Breast epithelium (tissue), 4 donors: ENCODE measurements at regions not wholly inside any gene's neighbourhood (a gene's known extent, or its start where the extent isn't known, plus 50 kb on each side); places are given as distances from the start of the nearest gene placed in this dataset.

ENCODE experiments used
- DNase-seq, 2 donors: peaks; one replicate each; pipeline ENCODE4 v3.0.0-alpha.2; 2019; ENCODE audit warnings: low spot score in 2 of 2
- H3K27ac ChIP-seq, 2 donors: fragments of 200-600 bp; sonication (generic) in 1 of 2; one replicate each; pipeline ENCODE4 v1.5.1; 2016 to 2019; ENCODE audit warnings: mild to moderate bottlenecking in 1 of 2
- H3K27me3 ChIP-seq, 2 donors: fragments of 200-600 bp; sonication (generic) in 1 of 2; one replicate each; pipeline versions ENCODE4 v1.5.1 to v1.6.0; 2017 to 2019; ENCODE audit warnings: control low read depth in 1 of 2, mild to moderate bottlenecking in 1 of 2
- H3K36me3 ChIP-seq: fragments of 200-600 bp; one replicate; pipeline ENCODE4 v1.5.1; 2019
- H3K4me1 ChIP-seq, 2 donors: fragments of 200-600 bp; sonication (generic); one replicate each; pipeline ENCODE4 v1.5.1; 2016 to 2019; ENCODE audit warnings: control low read depth in 1 of 2
- H3K4me3 ChIP-seq, 3 donors: fragments of 200-600 bp; sonication (generic); 1 replicate in 2 of 3; 2 replicates in 1 of 3; pipeline ENCODE4 v1.5.1; 2016 to 2019; ENCODE audit warnings: mild to moderate bottlenecking in 3 of 3, moderate library complexity in 2 of 3
- H3K9me3 ChIP-seq, 2 donors: fragments of 200-600 bp; sonication (generic) in 1 of 2; one replicate each; pipeline ENCODE4 v1.5.1; 2016 to 2019; ENCODE audit warnings: control low read depth in 1 of 2
- POLR2A ChIP-seq: fragments of 450-650 bp; IDR thresholded peaks from one replicate; pipeline ENCODE4 v1.6.1; 2016; ENCODE audit warnings: antibody characterized with exemption, mild to moderate bottlenecking, moderate library complexity
- POLR2AphosphoS5 ChIP-seq, 3 donors: sonication (generic); formaldehyde crosslinking; IDR thresholded peaks; one replicate each; pipeline ENCODE4 v1.6.1; 2017; ENCODE audit warnings: antibody characterized with exemption in 3 of 3
- intact Hi-C: fragments of 100-400 bp; cut with DNase I; formaldehyde crosslinking; loops from one replicate; pipeline ENCODE4 v1.15.1; 2023; ENCODE audit warnings: low total_unique reads
- TF ChIP-seq, protein P1 (sequence below), 3 donors: fragments of 450-650 bp; IDR thresholded peaks; one replicate each; pipeline ENCODE4 v1.5.1; 2016 to 2017; ENCODE audit warnings: antibody characterized with exemption in 3 of 3, mild to moderate bottlenecking in 3 of 3, moderate library complexity in 3 of 3

- Histone ChIP-seq H3K4me1 (no peaks in the 10 kb centered on the region), H3K27me3 (no peaks in the 10 kb centered on the region), H3K9me3 (no peaks in the 10 kb centered on the region), H3K4me3 (no peak overlapping the region), H3K36me3 (no peaks in the 10 kb centered on the region), H3K27ac (no peak overlapping the region)
- intact Hi-C loops: loop anchor here (5.0 kb wide), 1 partner anchor 1185 kb away; no protein-coding TSS in a partner anchor
- TF ChIP-seq, protein P1, sequence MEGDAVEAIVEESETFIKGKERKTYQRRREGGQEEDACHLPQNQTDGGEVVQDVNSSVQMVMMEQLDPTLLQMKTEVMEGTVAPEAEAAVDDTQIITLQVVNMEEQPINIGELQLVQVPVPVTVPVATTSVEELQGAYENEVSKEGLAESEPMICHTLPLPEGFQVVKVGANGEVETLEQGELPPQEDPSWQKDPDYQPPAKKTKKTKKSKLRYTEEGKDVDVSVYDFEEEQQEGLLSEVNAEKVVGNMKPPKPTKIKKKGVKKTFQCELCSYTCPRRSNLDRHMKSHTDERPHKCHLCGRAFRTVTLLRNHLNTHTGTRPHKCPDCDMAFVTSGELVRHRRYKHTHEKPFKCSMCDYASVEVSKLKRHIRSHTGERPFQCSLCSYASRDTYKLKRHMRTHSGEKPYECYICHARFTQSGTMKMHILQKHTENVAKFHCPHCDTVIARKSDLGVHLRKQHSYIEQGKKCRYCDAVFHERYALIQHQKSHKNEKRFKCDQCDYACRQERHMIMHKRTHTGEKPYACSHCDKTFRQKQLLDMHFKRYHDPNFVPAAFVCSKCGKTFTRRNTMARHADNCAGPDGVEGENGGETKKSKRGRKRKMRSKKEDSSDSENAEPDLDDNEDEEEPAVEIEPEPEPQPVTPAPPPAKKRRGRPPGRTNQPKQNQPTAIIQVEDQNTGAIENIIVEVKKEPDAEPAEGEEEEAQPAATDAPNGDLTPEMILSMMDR (IDR thresholded peaks at IDR 0.05): no peak
- TF ChIP-seq POLR2A (no peak), POLR2AphosphoS5 (IDR thresholded peaks at IDR 0.05) (no peak)
- no peak for DNase-seq
Observed at GRCh38 chr4:184941671-184942418, 76.4 kb upstream of the HELT start.

DNA sequence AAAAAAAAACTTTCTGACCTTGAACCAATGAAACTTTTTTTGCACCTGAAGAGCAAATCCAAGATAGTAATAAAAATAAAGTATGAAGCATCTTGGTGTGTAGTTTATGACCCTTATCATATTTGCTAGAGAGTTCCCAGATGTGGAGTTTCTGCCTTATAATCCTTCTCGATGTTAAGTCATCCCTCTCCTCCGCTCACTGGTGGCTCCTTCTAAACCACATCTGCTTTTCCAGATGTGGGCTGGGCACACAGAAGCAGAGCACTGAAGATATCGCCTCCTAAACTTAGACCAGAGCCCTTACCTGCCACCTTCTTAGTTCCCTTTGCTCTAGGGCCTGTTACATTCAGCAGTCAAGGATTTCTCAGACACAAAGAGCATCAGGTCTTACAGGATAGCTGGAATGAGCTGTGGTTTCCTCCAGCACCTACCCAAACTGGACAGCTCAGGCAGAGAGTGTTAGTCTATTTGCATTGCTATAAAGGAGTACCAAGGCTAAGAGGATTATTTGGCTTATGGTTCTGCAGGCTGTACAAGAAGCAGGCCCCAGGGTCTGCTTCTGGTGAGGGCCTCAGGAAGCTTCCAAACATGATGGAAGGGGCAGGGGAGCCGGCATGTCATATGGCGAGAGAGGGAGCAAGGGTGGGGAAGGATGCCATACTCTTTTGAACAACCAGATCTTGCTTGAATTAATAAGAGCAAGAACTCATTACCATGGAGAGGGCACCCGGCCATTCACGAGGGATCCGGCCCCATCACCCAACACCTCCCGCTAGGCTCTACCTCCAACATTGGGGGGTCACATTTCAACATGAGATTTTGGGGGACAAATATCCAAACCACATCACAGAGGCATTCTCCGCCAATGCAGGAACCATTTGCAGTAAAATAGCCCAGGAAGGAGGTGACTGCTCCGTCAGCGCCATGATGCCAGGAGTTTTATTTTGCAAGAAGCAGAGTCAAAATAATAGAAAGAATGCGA is 75.6 kb upstream of the HELT start:
- TF ChIP-seq POLR2AphosphoS5 (IDR thresholded peaks at IDR 0.05) (no peak), POLR2A (no peak)
- TF ChIP-seq, protein P1 (IDR thresholded peaks at IDR 0.05): no peak
- Histone ChIP-seq H3K36me3 (no peaks in the 10 kb centered on the region), H3K27me3 (no peaks in the 10 kb centered on the region), H3K4me1 (no peaks in the 10 kb centered on the region), H3K9me3 (no peaks in the 10 kb centered on the region), H3K4me3 (no peak overlapping the region), H3K27ac (no peak overlapping the region)
- no peak for DNase-seq
- intact Hi-C loops: loop anchor here (5.0 kb wide), 1 partner anchor 1185 kb away; no protein-coding TSS in a partner anchor

DNA sequence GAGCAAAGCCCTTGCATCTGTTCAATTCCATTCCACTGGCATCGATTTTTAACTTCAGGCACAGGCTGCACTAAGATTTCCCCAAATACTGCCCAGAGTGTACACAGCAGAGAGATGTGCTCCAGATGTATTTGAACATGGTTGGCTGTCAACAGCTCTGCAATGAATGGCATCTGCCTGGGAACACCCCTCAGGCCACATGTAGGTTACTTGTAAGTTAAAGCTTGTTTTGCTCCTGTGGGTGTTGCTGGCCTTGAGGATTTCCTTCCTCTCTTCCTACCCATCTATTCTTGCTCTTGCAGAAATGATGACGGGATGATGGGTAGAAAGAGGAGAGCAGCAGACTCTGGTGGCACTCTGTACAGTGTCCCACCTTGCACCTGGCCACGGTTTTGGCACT is 69.3 kb upstream of the HELT start:
- intact Hi-C loops: no loop called here
- H3K4me3 ChIP-seq: no peak overlapping the region
- DNase-seq: no peak
- H3K36me3 ChIP-seq: no peaks in the 10 kb centered on the region
- no peaks in the 10 kb centered on the region for H3K27me3 ChIP-seq
- no peak overlapping the region for H3K27ac ChIP-seq
- no peaks in the 10 kb centered on the region for H3K9me3 ChIP-seq
- TF ChIP-seq, protein P1 (IDR thresholded peaks at IDR 0.05): no peak
- no peak for TF ChIP-seq POLR2A
- TF ChIP-seq POLR2AphosphoS5 (IDR thresholded peaks at IDR 0.05): no peak
- no peaks in the 10 kb centered on the region for H3K4me1 ChIP-seq

DNA sequence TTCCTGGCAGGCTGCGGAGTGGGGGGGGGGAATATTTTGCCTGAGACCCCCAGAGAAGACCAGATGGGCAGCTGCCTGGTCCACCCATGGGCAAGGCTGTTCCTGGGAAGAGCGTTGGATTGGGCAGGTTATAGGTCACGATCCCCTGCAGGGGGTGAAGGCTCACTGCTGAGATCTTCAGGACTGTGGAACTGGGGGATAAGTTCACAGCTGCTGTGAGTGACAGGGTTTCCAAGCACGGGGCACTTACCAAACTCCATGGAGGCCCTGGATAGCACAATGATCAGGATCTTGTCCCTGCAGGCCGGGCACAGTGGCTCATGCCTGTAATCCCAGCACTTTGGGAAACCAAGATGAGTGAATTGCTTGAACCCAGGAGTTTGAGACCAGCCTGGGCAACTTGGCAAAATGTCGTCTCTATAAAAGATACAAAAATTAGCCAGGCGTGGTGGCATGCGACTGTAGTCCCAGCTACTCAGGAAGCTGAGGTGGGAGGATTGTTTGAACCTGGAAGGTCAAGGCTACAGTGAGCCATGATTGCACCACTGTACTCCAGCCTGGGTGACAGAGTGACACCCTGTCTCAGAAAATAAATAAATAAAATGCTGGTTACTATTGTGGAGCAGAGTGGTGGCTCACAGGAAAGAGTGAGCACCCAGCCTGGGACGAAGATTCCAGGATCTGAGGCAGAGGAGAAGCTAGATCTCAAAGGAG is 68.0 kb upstream of the HELT start:
- Histone ChIP-seq H3K9me3 (no peaks in the 10 kb centered on the region), H3K27me3 (no peaks in the 10 kb centered on the region), H3K4me1 (no peaks in the 10 kb centered on the region), H3K4me3 (no peak overlapping the region), H3K36me3 (no peaks in the 10 kb centered on the region), H3K27ac (no peak overlapping the region)
- TF ChIP-seq POLR2AphosphoS5 (IDR thresholded peaks at IDR 0.05) (no peak), POLR2A (no peak)
- TF ChIP-seq, protein P1 (IDR thresholded peaks at IDR 0.05): no peak
- intact Hi-C loops: no loop called here
- no peak for DNase-seq
